ENCODE measurements at regions not wholly inside any gene's neighbourhood (a gene's known extent, or its start where the extent isn't known, plus 50 kb on each side); places are given as distances from the start of the nearest gene placed in this dataset.

DNA sequence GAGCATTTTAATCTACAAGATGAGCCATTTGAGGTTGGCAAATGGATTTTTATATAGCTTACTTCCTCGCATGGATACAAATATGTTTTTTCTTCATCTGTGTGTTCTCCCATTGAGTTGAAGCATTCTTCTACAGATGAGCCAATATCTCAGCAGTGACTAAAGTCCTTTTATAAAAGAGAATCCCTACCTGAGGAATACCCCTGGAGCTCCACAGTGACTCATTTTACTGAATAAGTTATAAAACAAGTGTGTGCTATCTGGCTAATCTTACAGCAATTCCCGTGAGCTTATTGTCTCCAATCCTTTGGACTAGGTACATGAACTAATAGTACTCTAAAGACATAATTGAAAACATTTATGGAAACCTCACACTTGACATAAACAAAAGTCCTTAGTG lies 354.2 kb upstream of the BCHE start:
- TF ChIP-seq MAX (IDR thresholded peaks at IDR 0.05; ENCODE audit: low read depth) (no peak), PBX3 (IDR thresholded peaks at IDR 0.05) (no peak), FOXM1 (IDR thresholded peaks at IDR 0.05; ENCODE audit: low read depth) (no peak), RAD21 (IDR thresholded peaks at IDR 0.05; ENCODE audit: low read length) (no peak)
- TF ChIP-seq, protein P1, sequence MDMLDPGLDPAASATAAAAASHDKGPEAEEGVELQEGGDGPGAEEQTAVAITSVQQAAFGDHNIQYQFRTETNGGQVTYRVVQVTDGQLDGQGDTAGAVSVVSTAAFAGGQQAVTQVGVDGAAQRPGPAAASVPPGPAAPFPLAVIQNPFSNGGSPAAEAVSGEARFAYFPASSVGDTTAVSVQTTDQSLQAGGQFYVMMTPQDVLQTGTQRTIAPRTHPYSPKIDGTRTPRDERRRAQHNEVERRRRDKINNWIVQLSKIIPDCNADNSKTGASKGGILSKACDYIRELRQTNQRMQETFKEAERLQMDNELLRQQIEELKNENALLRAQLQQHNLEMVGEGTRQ (IDR thresholded peaks at IDR 0.05; ENCODE audit: borderline replicate concordance, low read depth, low read length): no peak
